ENCODE measurements at regions not wholly inside any gene's neighbourhood (a gene's known extent, or its start where the extent isn't known, plus 50 kb on each side); places are given as distances from the start of the nearest gene placed in this dataset.

DNA sequence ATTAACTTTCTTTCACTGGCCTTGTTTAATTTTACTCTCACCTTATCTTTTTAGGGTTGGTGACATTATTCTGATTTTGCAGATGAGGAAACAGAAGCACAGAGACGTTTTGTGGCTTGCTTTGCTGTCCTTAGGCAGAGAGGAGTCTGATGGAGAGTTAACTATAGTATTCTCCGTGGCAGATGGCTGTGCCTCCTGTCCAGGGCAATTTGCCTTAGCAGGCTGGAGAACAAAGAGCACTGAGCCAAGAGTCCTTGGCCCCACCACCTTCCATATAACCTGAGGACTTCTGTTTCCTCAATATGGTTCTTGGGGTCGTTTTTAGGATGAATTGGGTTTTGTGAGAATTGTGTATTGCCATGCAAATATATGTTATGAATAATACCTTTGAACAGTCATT, 71.4 kb upstream of the BACH2 start:
- TF ChIP-seq, protein P1, sequence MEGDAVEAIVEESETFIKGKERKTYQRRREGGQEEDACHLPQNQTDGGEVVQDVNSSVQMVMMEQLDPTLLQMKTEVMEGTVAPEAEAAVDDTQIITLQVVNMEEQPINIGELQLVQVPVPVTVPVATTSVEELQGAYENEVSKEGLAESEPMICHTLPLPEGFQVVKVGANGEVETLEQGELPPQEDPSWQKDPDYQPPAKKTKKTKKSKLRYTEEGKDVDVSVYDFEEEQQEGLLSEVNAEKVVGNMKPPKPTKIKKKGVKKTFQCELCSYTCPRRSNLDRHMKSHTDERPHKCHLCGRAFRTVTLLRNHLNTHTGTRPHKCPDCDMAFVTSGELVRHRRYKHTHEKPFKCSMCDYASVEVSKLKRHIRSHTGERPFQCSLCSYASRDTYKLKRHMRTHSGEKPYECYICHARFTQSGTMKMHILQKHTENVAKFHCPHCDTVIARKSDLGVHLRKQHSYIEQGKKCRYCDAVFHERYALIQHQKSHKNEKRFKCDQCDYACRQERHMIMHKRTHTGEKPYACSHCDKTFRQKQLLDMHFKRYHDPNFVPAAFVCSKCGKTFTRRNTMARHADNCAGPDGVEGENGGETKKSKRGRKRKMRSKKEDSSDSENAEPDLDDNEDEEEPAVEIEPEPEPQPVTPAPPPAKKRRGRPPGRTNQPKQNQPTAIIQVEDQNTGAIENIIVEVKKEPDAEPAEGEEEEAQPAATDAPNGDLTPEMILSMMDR (conservative IDR thresholded peaks at IDR 0.05 in 1 of 2, IDR thresholded peaks at IDR 0.05 in 1 of 2; ENCODE audit: extremely low read depth in 1 of 2, insufficient read depth in 1 of 2, low read depth in 1 of 2, low read length in 2 of 2): no peak
- TF ChIP-seq EZH2 (IDR thresholded peaks at IDR 0.05; ENCODE audit: borderline replicate concordance, low read length): no peak

Measured in mammary epithelial cell (primary cell).